OCI-LY7 (cell line): ENCODE measurements at regions not wholly inside any gene's neighbourhood (a gene's known extent, or its start where the extent isn't known, plus 50 kb on each side); places are given as distances from the start of the nearest gene placed in this dataset.

Experiments used
- CTCF ChIP-seq: fragments of 200-600 bp; sonication (generic); conservative IDR thresholded peaks from 2 replicates; pipeline ENCODE4 v1.5.1; 2014; ENCODE audit warnings: mild to moderate bottlenecking, antibody characterized with exemption, low read length, moderate library complexity, mixed read lengths
- EZH2phosphoT487 ChIP-seq: fragments of 200-600 bp; sonication (generic); IDR thresholded peaks from 2 replicates; pipeline ENCODE4 v1.6.1; 2018; ENCODE audit warnings: low read depth, borderline replicate concordance, mild to moderate bottlenecking, mixed run types, antibody characterized with exemption, low read length, moderate library complexity, mixed read lengths

- TF ChIP-seq CTCF (no peak), EZH2phosphoT487 (no peak)
These were observed 68.5 kb downstream of the CXCL12 start for GRCh38 chr10:44316187-44316921.
